Esophagus squamous epithelium (tissue), 4 donors: ENCODE measurements at regions not wholly inside any gene's neighbourhood (a gene's known extent, or its start where the extent isn't known, plus 50 kb on each side); places are given as distances from the start of the nearest gene placed in this dataset.

Experiments
- POLR2A ChIP-seq, 4 donors: fragments of 450-650 bp; IDR thresholded peaks; one replicate each; pipeline ENCODE4 v1.6.1; 2017; ENCODE audit warnings: antibody characterized with exemption in 4 of 4, mild to moderate bottlenecking in 4 of 4, moderate library complexity in 3 of 4
- TF ChIP-seq, protein P1 (sequence below), 6 experiments: fragments of 450-650 bp in 4 of 6; fragments of 200-600 bp in 2 of 6; sonication (generic) in 2 of 6; IDR thresholded peaks; one replicate each; pipeline ENCODE4 v1.5.1; 2016 to 2019; ENCODE audit warnings: antibody characterized with exemption in 6 of 6, mild to moderate bottlenecking in 4 of 6, moderate library complexity in 4 of 6

DNA sequence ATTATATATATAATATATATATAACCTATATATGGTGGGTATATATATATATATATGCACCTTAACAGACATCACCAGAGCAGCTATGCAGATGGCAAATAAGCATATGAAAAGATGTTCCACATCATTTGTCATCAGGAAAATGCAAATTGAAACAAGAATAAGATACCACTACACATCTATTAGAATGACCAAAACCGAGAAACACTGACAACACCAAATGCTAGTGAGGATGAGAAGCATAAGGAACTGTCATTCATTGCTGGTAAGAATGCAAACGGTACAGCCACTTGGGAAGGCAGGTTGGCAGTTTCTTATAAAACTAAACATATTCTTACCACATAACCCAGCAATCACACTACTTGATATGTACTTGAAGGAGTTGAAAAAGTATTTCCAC lies 219.8 kb upstream of the PRMT6 start:
- TF ChIP-seq, protein P1, sequence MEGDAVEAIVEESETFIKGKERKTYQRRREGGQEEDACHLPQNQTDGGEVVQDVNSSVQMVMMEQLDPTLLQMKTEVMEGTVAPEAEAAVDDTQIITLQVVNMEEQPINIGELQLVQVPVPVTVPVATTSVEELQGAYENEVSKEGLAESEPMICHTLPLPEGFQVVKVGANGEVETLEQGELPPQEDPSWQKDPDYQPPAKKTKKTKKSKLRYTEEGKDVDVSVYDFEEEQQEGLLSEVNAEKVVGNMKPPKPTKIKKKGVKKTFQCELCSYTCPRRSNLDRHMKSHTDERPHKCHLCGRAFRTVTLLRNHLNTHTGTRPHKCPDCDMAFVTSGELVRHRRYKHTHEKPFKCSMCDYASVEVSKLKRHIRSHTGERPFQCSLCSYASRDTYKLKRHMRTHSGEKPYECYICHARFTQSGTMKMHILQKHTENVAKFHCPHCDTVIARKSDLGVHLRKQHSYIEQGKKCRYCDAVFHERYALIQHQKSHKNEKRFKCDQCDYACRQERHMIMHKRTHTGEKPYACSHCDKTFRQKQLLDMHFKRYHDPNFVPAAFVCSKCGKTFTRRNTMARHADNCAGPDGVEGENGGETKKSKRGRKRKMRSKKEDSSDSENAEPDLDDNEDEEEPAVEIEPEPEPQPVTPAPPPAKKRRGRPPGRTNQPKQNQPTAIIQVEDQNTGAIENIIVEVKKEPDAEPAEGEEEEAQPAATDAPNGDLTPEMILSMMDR (IDR thresholded peaks at IDR 0.05), result no peak
- TF ChIP-seq POLR2A (IDR thresholded peaks at IDR 0.05), result no peak
